Cardiac muscle cell (in vitro differentiated cells and primary cell): ENCODE measurements at regions not wholly inside any gene's neighbourhood (a gene's known extent, or its start where the extent isn't known, plus 50 kb on each side); places are given as distances from the start of the nearest gene placed in this dataset.
A peak's percentile ranks its signal among the peaks of the same experiment; 100 is the strongest.

Experiments used
- DNase-seq, 2 donors: peaks; one replicate each; pipeline versions ENCODE4 v3.0.0 to v3.0.0-alpha.2; 2010 to 2017; ENCODE audit warnings: low read depth in 1 of 2, low spot score in 1 of 2
- H3K27ac ChIP-seq: fragments of 200-600 bp; sonication (generic); 2 replicates; pipeline ENCODE4 v1.5.1; 2016
- H3K27me3 ChIP-seq: fragments of 200-600 bp; sonication (generic); 2 replicates; pipeline ENCODE4 v1.6.0; 2016; ENCODE audit warnings: control low read depth
- H3K36me3 ChIP-seq: fragments of 200-600 bp; sonication (generic); 2 replicates; pipeline ENCODE4 v1.5.1; 2016; ENCODE audit warnings: control low read depth
- H3K4me1 ChIP-seq: fragments of 200-600 bp; sonication (generic); 2 replicates; pipeline ENCODE4 v1.8.1; 2017; ENCODE audit warnings: low read depth, mild to moderate bottlenecking, mixed run types
- H3K4me3 ChIP-seq: fragments of 200-600 bp; sonication (generic); 2 replicates; pipeline ENCODE4 v1.5.1; 2016; ENCODE audit warnings: mild to moderate bottlenecking
- H3K9me3 ChIP-seq: fragments of 200-600 bp; sonication (generic); 2 replicates; pipeline ENCODE4 v1.5.1; 2017; ENCODE audit warnings: low read depth, mild to moderate bottlenecking, control low read depth
- CTCF ChIP-seq: IDR thresholded peaks from 2 replicates; pipeline ENCODE4 v1.5.1; 2012; ENCODE audit warnings: low read depth, mild to moderate bottlenecking, low read length

DNA sequence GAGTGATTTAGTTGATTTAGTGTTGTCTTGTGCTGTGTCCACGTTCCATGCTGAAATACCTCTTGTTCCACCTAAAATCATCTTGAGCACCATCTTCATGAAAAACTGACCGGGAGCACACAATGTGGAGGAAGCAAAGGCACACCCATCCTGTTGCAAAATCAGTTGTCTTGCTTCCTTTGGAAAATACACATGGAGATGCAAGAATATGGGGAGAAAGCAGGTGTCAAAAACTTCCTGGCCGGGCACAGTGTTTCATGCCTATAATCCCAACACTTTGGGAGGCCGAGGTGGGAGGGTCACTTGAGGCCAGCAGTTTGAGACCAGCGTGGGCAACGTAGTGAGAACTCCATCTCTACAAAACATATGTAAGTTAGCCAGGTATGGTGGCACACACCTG lies 151.1 kb downstream of the C11orf91 start:
- no peak for DNase-seq
- Histone ChIP-seq H3K9me3 (no peaks in the 10 kb centered on the region), H3K4me1 (no peaks in the 10 kb centered on the region), H3K36me3 (no peaks in the 10 kb centered on the region), H3K27ac (no peak overlapping the region), H3K27me3 (no peaks in the 10 kb centered on the region), H3K4me3 (no peak overlapping the region)
- TF ChIP-seq CTCF, result no peak

DNA sequence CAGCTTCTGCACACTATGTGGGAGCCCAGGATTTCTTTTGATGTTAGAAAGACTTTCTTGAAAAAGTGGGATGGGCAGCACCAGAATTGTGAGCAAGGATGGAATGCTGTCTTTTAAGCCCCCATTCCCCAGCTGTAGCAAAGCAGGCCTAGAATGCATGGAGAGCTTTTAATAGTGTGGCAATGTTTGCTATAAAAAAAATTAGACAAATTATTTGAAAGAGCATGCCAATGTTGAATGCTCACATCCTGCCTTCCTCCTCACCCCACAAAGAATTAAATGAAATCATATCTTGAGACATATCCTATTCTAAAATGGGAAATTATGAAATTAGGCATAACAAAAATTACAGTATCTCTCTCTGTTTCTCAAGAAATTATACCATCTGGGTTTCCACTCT lies 154.7 kb downstream of the C11orf91 start:
- Histone ChIP-seq H3K4me1 (no peaks in the 10 kb centered on the region), H3K27ac (no peak overlapping the region)
- DNase-seq, result peak in 1 of 2 donors; percentile 21

GRCh38 chr11:33544593-33545373 lies 155.8 kb downstream of the C11orf91 start:
- no peak for DNase-seq
- Histone ChIP-seq H3K27me3 (no peaks in the 10 kb centered on the region), H3K4me1 (no peaks in the 10 kb centered on the region), H3K9me3 (no peaks in the 10 kb centered on the region), H3K36me3 (no peaks in the 10 kb centered on the region), H3K4me3 (no peak overlapping the region), H3K27ac (no peak overlapping the region)
- TF ChIP-seq CTCF, result no peak

More for the DNA sequence above, 154.7 kb downstream of the C11orf91 start:
- Histone ChIP-seq H3K36me3 (no peaks in the 10 kb centered on the region), H3K9me3 (no peaks in the 10 kb centered on the region), H3K27me3 (no peaks in the 10 kb centered on the region), H3K4me3 (no peak overlapping the region)
- no peak for TF ChIP-seq CTCF

GRCh38 chr11:33543823-33544222 lies 156.8 kb downstream of the C11orf91 start:
- Histone ChIP-seq H3K27me3 (no peaks in the 10 kb centered on the region), H3K27ac (no peak overlapping the region), H3K4me1 (no peaks in the 10 kb centered on the region), H3K36me3 (no peaks in the 10 kb centered on the region), H3K4me3 (no peak overlapping the region), H3K9me3 (no peaks in the 10 kb centered on the region)
- TF ChIP-seq CTCF, result no peak
- DNase-seq, result no peak

GRCh38 chr11:33542921-33543320 lies 157.7 kb downstream of the C11orf91 start:
- no peaks in the 10 kb centered on the region for H3K9me3 ChIP-seq
- TF ChIP-seq CTCF, result peak; percentile 90

More at GRCh38 chr11:33542921-33543320, 157.7 kb downstream of the C11orf91 start:
- Histone ChIP-seq H3K27ac (no peak overlapping the region), H3K4me1 (no peaks in the 10 kb centered on the region), H3K36me3 (no peaks in the 10 kb centered on the region), H3K4me3 (no peak overlapping the region), H3K27me3 (no peaks in the 10 kb centered on the region)
- peak; percentile 50 to 69 for DNase-seq
